ENCODE measurements at regions not wholly inside any gene's neighbourhood (a gene's known extent, or its start where the extent isn't known, plus 50 kb on each side); places are given as distances from the start of the nearest gene placed in this dataset.

DNA sequence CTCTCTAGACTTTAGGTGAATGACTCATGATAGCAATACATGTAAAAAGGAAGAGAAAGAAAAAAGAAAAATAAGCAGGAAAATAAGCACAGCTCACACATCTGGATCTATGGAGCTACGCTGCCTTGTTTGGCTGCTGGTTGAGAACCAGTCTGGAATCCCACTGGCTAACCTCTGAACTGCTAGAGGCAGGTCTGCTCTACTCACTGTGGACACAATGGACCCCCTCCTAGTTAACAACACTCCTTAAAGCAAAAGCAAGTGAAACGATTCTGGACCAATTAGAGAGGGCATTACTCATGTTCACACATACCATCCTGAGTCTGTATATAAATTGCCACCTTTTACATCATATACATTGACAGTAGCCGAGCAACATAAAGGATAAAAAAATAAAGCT lies 383.2 kb upstream of the FLRT2 start:
- no peak for TF ChIP-seq POLR2A (IDR thresholded peaks at IDR 0.05; ENCODE audit: low read depth, low read length)
- TF ChIP-seq TAF1 (IDR thresholded peaks at IDR 0.05; ENCODE audit: low read depth, low read length): no peak
- no peak for TF ChIP-seq POLR2AphosphoS5 (IDR thresholded peaks at IDR 0.05; ENCODE audit: low read depth, low read length)
- no peak for TF ChIP-seq PAX5 (IDR thresholded peaks at IDR 0.05; ENCODE audit: insufficient read depth, low read length, severe bottlenecking)
- no peak for TF ChIP-seq SPI1 (IDR thresholded peaks at IDR 0.05; ENCODE audit: low read depth, low read length)
- TF ChIP-seq POU2F2 (IDR thresholded peaks at IDR 0.05; ENCODE audit: low read depth, low read length): no peak

Measured in GM12891 (cell line).